ENCODE measurements at regions not wholly inside any gene's neighbourhood (a gene's known extent, or its start where the extent isn't known, plus 50 kb on each side); places are given as distances from the start of the nearest gene placed in this dataset.

GRCh38 chr6:169964486-169965180 lies 213.2 kb downstream of the ERMARD start:
- Histone ChIP-seq H3K36me3 (no peaks in the 10 kb centered on the region), H3K4me1 (peaks cover 0 to 17% of the 10 kb centered on the region in 2 donors), H3K4me3 (no peak overlapping the region), H3K27me3 (no peaks in the 10 kb centered on the region), H3K9me3 (no peaks in the 10 kb centered on the region), H3K27ac (no peak overlapping the region)
- no peak for TF ChIP-seq CTCF (IDR thresholded peaks at IDR 0.05)
- DNase-seq (ENCODE audit: low spot score): peak; percentile 40

DNA sequence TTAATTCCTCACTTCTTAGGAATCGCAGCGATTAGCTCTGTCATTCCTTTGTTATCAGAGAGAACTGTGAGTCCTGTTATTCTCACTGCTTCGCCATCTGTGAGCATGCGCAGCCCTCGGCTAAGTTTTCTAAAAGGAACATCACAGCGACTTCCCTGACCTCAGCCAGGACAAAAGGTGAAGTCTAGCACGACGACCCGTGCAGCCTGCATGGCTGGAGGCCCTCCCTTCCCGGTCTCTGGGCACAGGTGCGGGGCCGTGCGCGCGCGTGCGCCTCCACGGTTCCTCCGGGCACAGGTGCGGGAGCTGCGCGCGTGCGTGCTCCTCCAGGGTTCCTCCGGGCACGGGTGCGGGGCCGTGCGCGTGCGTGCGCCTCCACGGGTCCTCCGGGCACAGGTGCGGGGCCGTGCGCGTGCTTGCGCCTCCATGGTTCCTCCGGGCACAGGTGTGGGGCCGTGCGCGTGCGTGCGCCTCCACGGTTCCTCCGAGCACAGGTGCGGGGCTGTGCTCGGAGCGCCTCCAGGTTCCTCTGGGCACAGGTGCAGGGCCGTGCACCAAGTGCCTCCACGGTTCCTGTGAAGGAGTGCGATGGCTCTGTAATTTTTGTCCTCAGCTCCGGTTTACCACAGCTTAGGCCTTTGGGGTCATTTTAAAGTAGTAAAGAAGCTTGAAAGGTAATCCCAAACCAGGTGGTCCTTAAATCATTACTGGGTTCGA lies 212.3 kb downstream of the ERMARD start:
- TF ChIP-seq CTCF (IDR thresholded peaks at IDR 0.05): no peak
- Histone ChIP-seq H3K27ac (no peak overlapping the region), H3K4me1 (peaks cover 0 to 17% of the 10 kb centered on the region in 2 donors), H3K4me3 (no peak overlapping the region), H3K27me3 (no peaks in the 10 kb centered on the region), H3K9me3 (no peaks in the 10 kb centered on the region), H3K36me3 (no peaks in the 10 kb centered on the region)
- DNase-seq (ENCODE audit: low spot score): peak; percentile 13

GRCh38 chr6:169962604-169963469 lies 211.4 kb downstream of the ERMARD start:
- no peak for TF ChIP-seq CTCF (IDR thresholded peaks at IDR 0.05)
- Histone ChIP-seq H3K4me3 (peak overlapping the region in 1 of 2 donors; percentile 59), H3K9me3 (no peaks in the 10 kb centered on the region), H3K27me3 (no peaks in the 10 kb centered on the region), H3K36me3 (no peaks in the 10 kb centered on the region), H3K4me1 (peaks cover 0 to 17% of the 10 kb centered on the region in 2 donors), H3K27ac (no peak overlapping the region)
- DNase-seq (ENCODE audit: low spot score): peak; percentile 50

DNA sequence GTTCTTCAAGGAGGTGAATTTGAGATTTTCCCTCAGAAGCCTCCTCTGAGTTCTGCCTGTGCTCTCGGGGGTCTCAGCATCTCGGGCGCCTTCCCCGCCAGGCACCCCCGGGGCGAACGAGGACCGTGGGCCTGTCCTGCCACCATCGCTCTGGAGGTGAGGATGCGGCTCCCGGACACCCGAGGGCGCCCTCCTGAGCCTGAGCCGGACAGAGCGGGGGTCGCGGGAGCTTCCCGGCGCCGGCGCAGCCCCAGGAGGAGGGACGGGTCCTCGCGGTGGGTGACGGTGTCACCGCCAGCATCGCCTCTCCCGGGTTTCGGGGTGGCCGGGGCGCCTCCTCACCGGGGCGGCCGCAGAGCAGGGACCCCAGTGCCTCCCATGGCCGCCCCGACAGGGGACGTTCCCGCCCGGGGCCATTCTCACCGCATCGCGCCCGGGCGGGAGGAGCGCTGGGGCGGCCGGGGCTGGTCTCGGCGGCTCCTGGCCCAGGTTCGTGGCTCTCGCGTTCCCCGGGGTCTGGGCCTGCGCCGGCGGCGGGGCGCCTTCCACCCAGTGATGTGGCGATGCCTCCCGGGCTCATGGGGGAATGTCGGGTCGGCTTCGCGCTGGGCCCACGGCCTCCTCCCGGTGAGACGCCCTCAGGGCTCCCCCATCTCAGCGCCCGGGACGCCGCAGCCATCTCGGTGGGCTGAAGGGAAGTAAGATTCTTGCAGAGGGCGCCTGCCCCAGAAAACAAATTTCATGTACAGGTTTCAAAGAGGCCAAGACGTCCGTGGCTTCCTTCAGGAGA lies 210.5 kb downstream of the ERMARD start:
- peaks cover 0 to 17% of the 10 kb centered on the region in 2 donors for H3K4me1 ChIP-seq
- H3K4me3 ChIP-seq: peak overlapping the region; percentile 43 to 59
- peak overlapping the region in 1 of 2 donors; percentile 64 for H3K27ac ChIP-seq
- DNase-seq (ENCODE audit: low spot score): peak; percentile 58
- TF ChIP-seq CTCF (IDR thresholded peaks at IDR 0.05): peak; percentile 53 to 81
- no peaks in the 10 kb centered on the region for H3K27me3 ChIP-seq
- no peaks in the 10 kb centered on the region for H3K36me3 ChIP-seq
- H3K9me3 ChIP-seq: no peaks in the 10 kb centered on the region

GRCh38 chr6:169960886-169961611 lies 209.6 kb downstream of the ERMARD start:
- H3K27ac ChIP-seq: no peak overlapping the region
- TF ChIP-seq CTCF (IDR thresholded peaks at IDR 0.05): no peak
- H3K4me3 ChIP-seq: no peak overlapping the region
- H3K27me3 ChIP-seq: no peaks in the 10 kb centered on the region
- H3K36me3 ChIP-seq: no peaks in the 10 kb centered on the region
- H3K9me3 ChIP-seq: no peaks in the 10 kb centered on the region
- H3K4me1 ChIP-seq: peaks cover 0 to 17% of the 10 kb centered on the region in 2 donors
- DNase-seq (ENCODE audit: low spot score): peak; percentile 52
